Glomerular endothelial cell (primary cell): ENCODE measurements at regions not wholly inside any gene's neighbourhood (a gene's known extent, or its start where the extent isn't known, plus 50 kb on each side); places are given as distances from the start of the nearest gene placed in this dataset.

Experiments
- DNase-seq: peaks from one replicate; pipeline ENCODE4 v3.0.0-alpha.2; 2011; ENCODE audit warnings: low read depth, low spot score; ENCODE audit errors: extremely low read depth

GRCh38 chr10:6781133-6781770 lies 201.2 kb upstream of the PRKCQ start:
- no peak for DNase-seq

GRCh38 chr10:6780008-6780677 lies 200.1 kb upstream of the PRKCQ start:
- DNase-seq, result no peak

GRCh38 chr10:6778992-6779701 lies 199.1 kb upstream of the PRKCQ start:
- peak; percentile 20 for DNase-seq

- no peak for DNase-seq
Measured at GRCh38 chr10:6776170-6776569, 196.1 kb upstream of the PRKCQ start.

DNA sequence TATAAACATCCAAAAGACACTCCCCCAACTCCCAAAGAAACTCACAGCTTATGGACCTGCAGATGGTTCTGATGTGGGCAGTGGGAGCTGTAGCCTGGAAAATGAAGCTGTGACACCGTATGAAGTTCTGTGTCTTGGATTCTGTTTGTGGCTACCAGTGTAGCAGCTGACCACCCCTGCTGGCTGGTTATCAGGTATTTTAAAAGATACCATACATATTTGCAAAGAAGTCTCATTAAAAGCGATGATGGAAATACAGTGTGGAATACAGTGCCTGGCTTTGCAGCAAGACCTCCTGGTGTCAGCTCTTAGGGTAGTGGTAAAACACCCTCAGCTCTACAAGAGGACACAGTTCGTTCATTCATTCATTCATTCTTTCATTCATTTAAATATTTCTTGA lies 194.3 kb upstream of the PRKCQ start:
- no peak for DNase-seq

GRCh38 chr10:6771331-6771730 lies 191.3 kb upstream of the PRKCQ start:
- DNase-seq, result no peak

DNA sequence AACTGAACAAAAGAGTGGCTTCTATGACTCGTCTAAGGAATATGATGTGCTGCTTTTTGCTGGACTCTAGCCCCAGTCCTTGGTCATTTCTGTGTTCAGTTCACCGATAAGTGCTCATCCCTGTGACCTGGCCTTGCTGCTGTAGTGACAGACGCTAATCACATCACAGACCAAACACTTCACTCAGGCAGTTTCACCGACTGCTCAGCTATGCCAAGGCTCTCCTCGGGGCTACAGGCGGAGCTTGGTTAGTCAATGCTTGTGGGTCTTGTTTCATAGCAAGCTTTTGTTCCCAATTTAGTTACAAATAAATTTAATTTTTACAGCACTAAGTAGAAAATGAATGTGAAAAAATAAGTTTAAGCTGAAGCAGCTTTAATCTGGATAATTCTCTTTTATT lies 190.8 kb upstream of the PRKCQ start:
- no peak for DNase-seq

GRCh38 chr10:6769704-6770417 lies 189.8 kb upstream of the PRKCQ start:
- DNase-seq, result no peak

GRCh38 chr10:6766131-6766801 lies 186.2 kb upstream of the PRKCQ start:
- DNase-seq, result no peak

GRCh38 chr10:6763423-6763822 lies 183.3 kb upstream of the PRKCQ start:
- DNase-seq, result no peak

DNA sequence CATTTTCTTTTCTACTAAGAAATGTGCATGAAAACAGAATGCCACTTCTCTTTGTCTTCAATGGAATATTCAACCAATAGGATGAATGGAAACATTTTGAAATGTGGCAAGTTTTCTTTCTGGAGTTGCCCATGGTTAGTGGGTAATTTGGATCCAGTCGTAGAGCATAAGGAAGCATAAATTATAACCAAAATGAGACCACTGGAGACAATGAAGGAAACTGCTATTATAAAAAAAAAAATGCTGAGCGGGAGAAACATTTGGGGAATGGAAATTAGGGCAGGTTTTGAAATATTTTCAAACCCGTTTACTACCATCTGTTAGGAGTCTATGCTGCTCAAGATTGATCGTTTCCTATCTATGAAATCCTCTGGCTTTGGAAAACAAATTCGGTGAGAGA lies 182.9 kb upstream of the PRKCQ start:
- no peak for DNase-seq

DNA sequence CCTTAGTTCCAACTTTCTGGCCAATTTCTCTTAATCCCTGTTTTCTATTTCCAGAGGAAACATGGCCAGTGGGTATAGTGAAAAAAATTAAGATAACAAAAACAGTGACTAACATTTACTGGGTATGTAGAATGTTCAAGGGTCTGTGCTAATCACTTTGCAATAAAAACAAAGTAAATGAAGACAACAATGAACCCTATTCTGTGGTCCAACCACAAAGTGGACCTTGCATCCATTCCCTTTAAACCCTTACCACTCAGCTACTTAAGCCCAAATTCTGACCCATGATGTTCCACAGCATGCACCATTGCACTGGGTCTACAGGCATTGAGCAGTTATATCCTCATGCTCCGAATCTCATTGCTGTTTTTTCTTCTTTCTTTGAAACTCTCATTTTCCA lies 179.9 kb upstream of the PRKCQ start:
- DNase-seq, result no peak

GRCh38 chr10:6757158-6757557 lies 177.1 kb upstream of the PRKCQ start:
- no peak for DNase-seq

DNA sequence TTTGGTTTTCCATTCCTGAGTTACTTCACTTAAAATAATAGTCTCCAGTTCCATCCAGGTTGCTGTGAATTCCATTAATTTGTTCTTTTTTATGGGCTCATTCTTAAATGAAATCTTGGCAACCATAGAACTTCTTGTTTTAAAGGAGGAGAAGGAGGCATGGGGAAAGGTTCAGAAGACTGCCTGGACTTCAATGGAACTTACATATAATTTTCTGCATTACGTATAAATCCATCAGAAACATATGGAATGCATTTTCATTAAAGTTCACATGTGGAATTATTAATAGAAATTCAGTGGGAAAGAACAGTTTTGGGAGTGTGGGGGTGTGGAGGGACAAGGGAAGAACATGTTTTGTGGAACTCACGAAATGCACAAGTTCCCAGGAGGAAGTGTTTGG lies 176.6 kb upstream of the PRKCQ start:
- DNase-seq, result no peak

GRCh38 chr10:6755781-6756460 lies 175.8 kb upstream of the PRKCQ start:
- peak; percentile 14 for DNase-seq

- no peak for DNase-seq
Measured at GRCh38 chr10:6753644-6754043, 173.6 kb upstream of the PRKCQ start.

DNA sequence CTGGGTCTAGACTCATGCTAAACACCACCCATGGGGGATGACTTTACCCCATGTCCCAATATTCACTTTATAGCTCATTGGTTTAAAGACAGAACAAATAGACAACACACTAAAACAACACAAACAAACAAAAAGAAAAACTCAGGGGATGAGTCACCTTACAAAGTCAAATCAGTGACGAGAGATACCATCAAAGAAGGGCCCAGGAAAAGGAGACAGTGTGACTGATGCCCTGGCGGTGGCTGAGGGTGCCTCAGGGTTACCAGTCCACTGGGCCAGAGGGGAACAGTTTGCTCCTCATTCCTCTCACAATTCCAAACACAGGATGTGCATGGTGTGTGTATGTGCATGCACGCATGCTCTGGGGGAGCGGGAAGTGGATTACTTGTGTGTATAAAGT lies 171.3 kb upstream of the PRKCQ start:
- no peak for DNase-seq

DNA sequence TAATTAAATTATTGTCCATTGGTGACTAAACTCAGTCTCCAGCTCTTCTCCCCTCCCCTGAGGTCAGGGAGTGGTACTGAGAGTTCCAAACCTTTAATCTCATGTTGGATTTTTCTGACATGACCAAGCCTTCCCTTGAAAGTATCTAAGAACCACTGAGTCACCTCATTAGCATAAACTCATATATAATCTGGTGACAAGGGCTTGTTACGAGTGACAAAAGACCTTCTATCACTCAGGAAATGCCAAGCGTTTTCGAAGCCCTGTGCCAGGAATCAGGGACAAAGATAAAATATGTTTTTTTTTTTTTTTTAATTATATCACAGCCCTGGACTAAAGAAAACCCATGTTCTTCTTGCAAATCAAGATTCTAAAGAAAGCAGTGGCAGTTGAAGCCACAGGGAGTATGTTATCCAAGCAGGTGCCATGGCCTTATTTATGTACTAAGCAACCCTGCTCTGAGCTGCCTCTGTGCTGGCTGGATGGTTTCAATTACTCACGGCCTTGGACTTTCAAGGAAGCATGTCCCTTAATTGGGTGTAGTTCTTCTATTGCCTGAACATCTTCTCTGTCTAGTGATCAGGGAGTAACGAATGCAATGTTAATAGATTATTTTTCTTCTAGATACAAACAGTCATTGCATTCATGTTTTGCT lies 169.0 kb upstream of the PRKCQ start:
- DNase-seq, result no peak

- no peak for DNase-seq
Measured at GRCh38 chr10:6748029-6748428, 168.0 kb upstream of the PRKCQ start.

DNA sequence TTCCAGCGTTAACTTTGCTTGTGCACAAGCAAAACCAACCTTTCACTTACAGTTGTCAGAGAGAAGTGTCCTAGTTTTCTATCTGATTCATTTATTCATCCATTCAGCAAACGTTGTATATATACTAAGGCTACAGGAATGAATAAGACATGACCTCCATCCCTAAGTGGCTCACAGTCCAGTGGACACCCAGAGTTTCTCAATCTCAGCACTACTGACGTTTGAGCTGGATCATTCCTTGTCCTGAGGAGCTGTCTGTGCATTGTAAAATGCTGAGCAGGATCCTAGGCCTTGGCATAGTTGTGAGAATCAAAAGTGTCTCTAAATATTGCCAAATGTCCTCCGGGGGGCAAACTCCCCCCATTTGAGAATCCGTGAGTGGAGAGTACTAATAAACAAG lies 166.7 kb upstream of the PRKCQ start:
- DNase-seq, result no peak
